ENCODE measurements at regions not wholly inside any gene's neighbourhood (a gene's known extent, or its start where the extent isn't known, plus 50 kb on each side); places are given as distances from the start of the nearest gene placed in this dataset.
A peak's percentile ranks its signal among the peaks of the same experiment; 100 is the strongest.

DNA sequence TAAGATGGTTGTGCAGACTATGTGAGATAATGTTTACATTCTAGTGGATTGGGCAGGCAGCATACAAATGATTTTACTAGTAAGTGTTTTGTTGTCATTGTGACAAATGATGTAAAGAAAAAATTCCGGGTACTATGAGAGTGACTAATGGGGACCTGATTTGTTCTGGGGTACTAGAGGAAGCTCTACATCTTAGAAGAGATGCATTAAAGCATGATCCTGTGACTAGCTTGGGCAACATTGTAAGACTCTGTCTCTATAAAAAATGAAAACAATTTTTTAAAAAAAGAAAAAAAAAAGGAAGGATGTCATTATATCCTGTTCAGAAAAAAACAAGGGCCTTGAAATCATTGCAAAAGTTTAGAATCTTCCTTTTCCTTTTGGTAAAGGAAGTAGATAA lies 58.1 kb upstream of the MYRIP start:
- peak in 3 of 4 experiments; percentile 6 to 49 (median 21) for DNase-seq

GRCh38 chr3:39752019-39752637 lies 57.3 kb upstream of the MYRIP start:
- no peak for DNase-seq

GRCh38 chr3:39752751-39753150 lies 56.7 kb upstream of the MYRIP start:
- no peak for DNase-seq

GRCh38 chr3:39753391-39753790 lies 56.0 kb upstream of the MYRIP start:
- DNase-seq, result no peak

- DNase-seq, result no peak
These were observed 54.9 kb upstream of the MYRIP start for GRCh38 chr3:39754549-39754948.

- DNase-seq, result no peak
These were observed 54.3 kb upstream of the MYRIP start for GRCh38 chr3:39755100-39755499.

DNA sequence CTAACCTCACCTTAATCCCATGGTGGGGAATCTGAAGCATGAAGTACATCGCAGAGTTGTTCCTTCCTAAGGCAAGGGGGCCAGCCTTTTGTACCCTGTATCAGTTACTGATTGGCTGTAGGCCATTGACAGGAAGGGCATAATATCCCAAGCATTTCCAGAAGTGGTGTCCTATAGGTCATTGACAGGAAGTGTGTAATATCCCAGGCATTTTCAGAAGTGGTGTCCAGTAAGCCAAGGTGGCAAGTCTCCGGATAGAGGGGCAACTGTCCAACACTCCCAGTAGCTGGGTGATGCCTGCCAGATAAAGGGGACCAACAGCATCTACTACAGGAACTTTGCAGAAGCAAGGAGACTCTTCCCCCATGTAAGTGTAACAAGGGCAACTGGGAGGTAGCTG lies 52.1 kb upstream of the MYRIP start:
- no peak for DNase-seq
